ENCODE measurements at regions not wholly inside any gene's neighbourhood (a gene's known extent, or its start where the extent isn't known, plus 50 kb on each side); places are given as distances from the start of the nearest gene placed in this dataset.

GRCh38 chr6:40075056-40075590 lies 140.9 kb upstream of the MOCS1 start:
- H3K4me3 Mint-ChIP-seq: no peak overlapping the region
- H3K9me3 Mint-ChIP-seq: no peaks in the 10 kb centered on the region
- H3K4me1 Mint-ChIP-seq: peaks cover 10% of the 10 kb centered on the region
- DNase-seq (ENCODE audit: low spot score in 2 of 2, unreplicated experiment in 2 of 2): no peak
- H3K36me3 Mint-ChIP-seq: no peaks in the 10 kb centered on the region
- TF ChIP-seq CTCF (IDR thresholded peaks at IDR 0.05; ENCODE audit: unreplicated experiment): no peak
- H3K27me3 Mint-ChIP-seq (ENCODE audit: low read depth): peaks cover 17% of the 10 kb centered on the region
- H3K27ac Mint-ChIP-seq: no peak overlapping the region

DNA sequence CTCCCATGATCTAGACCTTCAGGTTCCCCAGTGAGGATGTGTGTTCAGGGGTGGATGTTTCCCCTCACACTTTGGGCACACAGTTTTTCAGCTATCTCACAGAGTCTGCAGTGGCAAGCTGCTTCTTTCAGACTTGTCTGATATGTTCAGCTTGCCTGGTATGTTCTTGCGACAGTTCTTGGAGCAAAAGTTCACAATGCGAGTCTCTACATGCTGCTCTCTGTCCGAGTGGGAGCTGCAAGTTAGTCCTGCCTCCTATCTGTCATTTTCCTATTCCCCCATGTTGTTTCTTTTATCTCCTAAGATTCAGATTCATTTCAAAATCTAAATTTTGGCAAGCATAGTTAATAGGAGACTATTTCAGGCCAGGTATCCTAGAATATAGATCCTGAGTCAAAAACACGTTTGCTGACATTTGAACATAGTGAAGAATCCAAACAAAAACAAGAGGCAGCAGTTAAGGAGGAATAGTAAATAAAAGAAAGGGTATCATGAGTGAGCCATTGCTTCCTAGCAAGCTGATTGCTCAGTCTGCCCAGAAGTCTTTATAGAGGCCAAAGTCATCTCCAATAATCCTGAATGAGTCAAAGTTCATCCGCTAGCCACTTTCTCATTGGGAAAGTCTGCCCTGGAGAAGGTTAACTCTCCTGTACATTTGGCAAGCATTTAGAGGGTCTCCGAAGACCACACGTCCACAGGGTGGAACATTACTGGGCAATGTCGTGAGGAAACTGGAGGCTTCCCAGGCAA lies 140.2 kb upstream of the MOCS1 start:
- Mint-ChIP-seq H3K9me3 (no peaks in the 10 kb centered on the region), H3K36me3 (no peaks in the 10 kb centered on the region), H3K4me1 (peaks cover 10% of the 10 kb centered on the region), H3K27ac (peak overlapping the region; percentile 62), H3K27me3 (ENCODE audit: low read depth) (peaks cover 17% of the 10 kb centered on the region), H3K4me3 (no peak overlapping the region)
- no peak for DNase-seq (ENCODE audit: low spot score in 2 of 2, unreplicated experiment in 2 of 2)
- TF ChIP-seq CTCF (IDR thresholded peaks at IDR 0.05; ENCODE audit: unreplicated experiment): no peak

- Mint-ChIP-seq H3K9me3 (peaks cover 13% of the 10 kb centered on the region), H3K4me1 (no peaks in the 10 kb centered on the region), H3K27me3 (ENCODE audit: low read depth) (peaks cover 9% of the 10 kb centered on the region), H3K36me3 (no peaks in the 10 kb centered on the region), H3K27ac (no peak overlapping the region), H3K4me3 (no peak overlapping the region)
- DNase-seq (ENCODE audit: low spot score in 2 of 2, unreplicated experiment in 2 of 2): no peak
- TF ChIP-seq CTCF (IDR thresholded peaks at IDR 0.05; ENCODE audit: unreplicated experiment): no peak
Observed at GRCh38 chr6:40066372-40066771, 132.1 kb upstream of the MOCS1 start.

DNA sequence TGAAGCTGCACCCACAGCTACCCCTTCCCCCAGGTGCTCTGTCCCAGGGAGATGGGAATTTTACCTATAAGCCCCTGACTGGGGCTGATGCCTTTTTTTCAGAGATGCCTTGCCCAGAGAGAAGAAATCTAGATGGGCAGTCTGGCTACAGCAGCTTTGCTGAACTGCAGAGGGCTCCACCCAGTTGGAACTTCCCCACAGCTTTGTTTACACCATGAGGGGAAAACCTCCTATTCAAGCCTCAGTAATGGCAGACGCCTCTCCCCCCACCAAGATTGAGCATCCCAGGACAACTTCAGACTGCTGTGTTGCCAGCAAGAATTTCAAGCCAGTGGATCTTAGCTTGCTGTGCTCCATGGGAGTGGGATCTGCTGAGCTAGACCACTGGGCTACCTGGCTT lies 122.6 kb upstream of the MOCS1 start:
- Mint-ChIP-seq H3K27me3 (ENCODE audit: low read depth) (peaks cover 35% of the 10 kb centered on the region), H3K4me1 (no peaks in the 10 kb centered on the region), H3K36me3 (no peaks in the 10 kb centered on the region), H3K4me3 (no peak overlapping the region), H3K9me3 (no peaks in the 10 kb centered on the region), H3K27ac (no peak overlapping the region)
- no peak for TF ChIP-seq CTCF (IDR thresholded peaks at IDR 0.05; ENCODE audit: unreplicated experiment)
- no peak for DNase-seq (ENCODE audit: low spot score in 2 of 2, unreplicated experiment in 2 of 2)

GRCh38 chr6:40054602-40055001 lies 120.3 kb upstream of the MOCS1 start:
- no peaks in the 10 kb centered on the region for H3K36me3 Mint-ChIP-seq
- H3K27me3 Mint-ChIP-seq (ENCODE audit: low read depth): peaks cover 41% of the 10 kb centered on the region
- TF ChIP-seq CTCF (IDR thresholded peaks at IDR 0.05; ENCODE audit: unreplicated experiment): no peak
- H3K4me1 Mint-ChIP-seq: no peaks in the 10 kb centered on the region
- no peak overlapping the region for H3K27ac Mint-ChIP-seq
- DNase-seq (ENCODE audit: low spot score in 2 of 2, unreplicated experiment in 2 of 2): no peak
- peaks cover 5% of the 10 kb centered on the region for H3K9me3 Mint-ChIP-seq
- H3K4me3 Mint-ChIP-seq: no peak overlapping the region
